GM20431 (cell line): ENCODE measurements at regions not wholly inside any gene's neighbourhood (a gene's known extent, or its start where the extent isn't known, plus 50 kb on each side); places are given as distances from the start of the nearest gene placed in this dataset.

Source experiments
- in situ Hi-C: fragments of 300-500 bp; cut with MseI, MboI; formaldehyde crosslinking; loops from one replicate; pipeline ENCODE4 v1.15.0; 2020; ENCODE audit warnings: low sequenced_read_pairs; ENCODE audit not compliant: unreplicated experiment

DNA sequence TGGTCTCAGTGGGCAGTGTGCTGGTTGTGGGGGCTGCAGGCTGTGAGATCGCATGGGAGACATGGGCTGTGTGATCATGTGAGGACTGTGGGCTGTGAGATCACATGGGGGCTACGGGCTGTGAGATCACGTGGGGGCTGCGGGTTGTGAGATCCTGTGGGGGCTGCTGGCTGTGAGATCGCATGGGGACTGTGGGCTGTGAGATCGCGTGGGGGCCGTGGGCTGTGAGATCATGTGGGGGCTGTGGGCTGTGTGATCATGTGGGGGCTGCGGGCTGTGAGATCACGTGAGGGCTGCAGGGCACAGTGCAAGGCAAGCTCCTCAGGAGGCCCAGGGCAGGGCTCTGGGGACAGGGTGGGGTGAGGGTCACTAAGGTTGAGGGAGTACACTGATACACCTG lies 140.5 kb upstream of the CST7 start:
- in situ Hi-C loops: no loop called here

DNA sequence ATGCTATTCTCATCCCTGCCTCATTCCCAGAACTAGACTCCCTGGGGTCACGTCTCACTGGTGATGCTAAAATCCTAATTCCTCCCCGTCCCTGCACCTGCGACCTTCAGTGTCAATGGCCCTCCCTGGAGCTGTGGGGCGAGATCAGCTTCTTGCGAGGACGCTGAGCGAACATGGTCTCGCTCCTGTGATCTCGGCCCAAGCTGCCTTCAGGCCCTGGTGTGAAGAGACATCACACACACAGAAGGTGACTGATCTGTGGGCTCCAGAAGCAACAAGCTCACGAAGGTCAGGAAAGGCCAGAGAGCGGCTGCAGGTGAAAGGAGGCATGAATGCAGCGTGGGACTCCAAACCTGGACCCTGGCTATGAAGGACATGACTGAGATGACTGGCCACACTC lies 139.5 kb upstream of the CST7 start:
- in situ Hi-C loops: no loop called here

GRCh38 chr20:24810676-24811407 lies 138.2 kb upstream of the CST7 start:
- in situ Hi-C loops: no loop called here

DNA sequence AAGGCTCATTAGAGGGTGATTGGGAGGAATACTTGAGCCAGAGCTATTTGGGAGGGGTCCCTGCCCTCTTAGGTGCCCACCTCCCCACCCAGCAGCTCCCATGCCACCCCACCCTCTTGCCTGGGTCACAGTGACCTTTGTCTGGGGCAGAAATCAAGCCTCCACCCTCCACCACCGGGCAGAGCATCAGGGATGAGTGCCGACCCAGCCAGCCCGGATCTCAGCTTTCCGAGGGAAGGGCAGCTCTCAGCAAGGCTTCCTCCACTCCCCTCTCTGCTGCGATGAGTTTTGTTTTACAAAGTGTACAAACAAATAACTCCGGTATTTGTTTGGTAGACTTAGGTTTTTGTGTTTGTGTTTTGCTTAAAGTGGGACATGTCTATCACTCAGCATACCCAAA lies 136.7 kb upstream of the CST7 start:
- in situ Hi-C loops: no loop called here

DNA sequence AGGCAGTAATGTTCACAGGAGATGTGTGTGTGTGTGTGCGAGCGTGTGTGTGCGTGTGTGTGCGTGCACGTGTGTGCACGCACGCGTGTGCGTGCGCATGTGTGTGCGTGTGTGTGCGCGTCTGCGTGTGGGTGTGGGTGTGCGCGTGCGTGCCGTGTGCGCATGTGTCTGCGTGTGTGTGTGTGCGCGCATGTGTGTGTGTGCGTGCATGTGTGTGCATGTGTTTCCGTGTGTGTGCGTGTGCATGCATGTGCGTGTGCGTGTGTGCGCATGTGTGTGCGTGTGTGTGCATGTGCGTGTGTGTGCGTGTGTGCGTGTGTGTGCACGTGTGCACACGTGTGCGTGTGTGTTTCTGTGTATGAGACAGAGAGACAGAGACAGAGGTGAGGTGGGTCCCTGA lies 136.0 kb upstream of the CST7 start:
- in situ Hi-C loops: no loop called here

DNA sequence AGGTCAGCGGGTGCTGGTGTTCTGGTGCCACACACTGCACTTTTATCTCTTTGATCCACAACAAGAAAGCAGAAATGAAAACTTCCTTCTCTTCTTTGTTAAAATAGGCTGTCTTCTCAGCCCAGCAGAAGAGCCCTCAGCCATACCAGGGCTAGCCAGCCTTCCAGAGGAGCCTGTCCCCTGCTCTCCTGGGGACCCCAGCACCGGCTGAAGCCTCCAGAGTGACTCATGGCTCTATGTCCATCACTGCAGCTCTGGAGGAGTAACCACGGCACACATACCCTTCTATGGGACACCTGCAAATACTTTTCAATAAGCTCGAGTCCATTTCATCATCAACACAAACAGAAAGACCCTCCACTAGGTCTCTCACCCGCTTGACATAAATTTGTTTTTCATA lies 135.6 kb upstream of the CST7 start:
- in situ Hi-C loops: no loop called here

- in situ Hi-C loops: no loop called here
Measured at GRCh38 chr20:24813936-24814335, 135.1 kb upstream of the CST7 start.

DNA sequence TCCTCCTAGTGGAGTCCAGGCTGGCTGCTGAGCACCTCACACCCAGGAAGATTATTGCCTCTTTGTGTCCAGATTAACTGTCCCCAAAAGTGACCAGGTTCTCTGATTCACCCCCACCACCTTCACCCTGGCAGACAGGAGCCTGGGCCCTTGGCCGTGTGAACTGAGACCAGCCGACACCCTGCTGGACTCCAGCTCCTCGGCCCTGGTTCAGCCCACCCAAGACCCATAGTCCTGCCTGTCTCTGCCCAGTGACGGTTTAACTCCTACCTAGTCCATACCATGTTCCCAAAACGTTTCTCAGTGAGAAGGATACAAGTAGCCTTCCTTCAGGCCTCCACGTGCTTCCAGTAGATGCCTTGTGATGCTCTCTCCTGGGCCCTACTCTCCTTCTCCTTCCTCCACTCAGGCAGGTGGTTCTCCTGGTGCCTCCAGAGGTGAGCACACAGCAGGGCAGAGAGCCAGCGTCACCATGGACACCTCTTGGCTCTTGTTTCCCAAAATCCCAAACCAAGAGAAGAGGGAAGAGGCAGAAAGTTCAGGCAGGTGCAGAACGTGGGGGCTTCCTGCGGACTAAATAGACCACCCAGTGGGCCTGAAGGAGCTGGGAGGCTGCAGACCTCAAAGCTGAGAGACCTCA lies 134.4 kb upstream of the CST7 start:
- in situ Hi-C loops: no loop called here

GRCh38 chr20:24815196-24815815 lies 133.8 kb upstream of the CST7 start:
- in situ Hi-C loops: no loop called here

DNA sequence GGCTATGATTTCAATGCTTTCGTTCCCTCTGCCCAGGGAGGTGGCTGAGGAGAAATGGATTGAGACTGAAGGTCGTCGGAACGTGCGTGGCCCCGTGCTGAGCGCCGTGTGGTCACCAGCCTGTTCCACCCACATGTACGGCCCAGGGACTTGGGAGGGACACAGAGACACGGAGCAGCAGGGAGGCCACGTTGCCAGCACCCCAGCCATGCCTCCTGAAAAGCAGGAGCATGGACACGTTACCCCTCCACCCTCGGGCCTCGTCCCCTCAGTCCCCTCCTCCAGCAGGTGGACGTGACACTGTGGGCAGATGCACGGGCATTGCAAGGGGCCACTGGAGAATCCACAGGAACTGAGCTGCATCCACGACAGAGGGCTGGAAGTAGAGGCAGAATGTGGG lies 133.1 kb upstream of the CST7 start:
- in situ Hi-C loops: no loop called here

DNA sequence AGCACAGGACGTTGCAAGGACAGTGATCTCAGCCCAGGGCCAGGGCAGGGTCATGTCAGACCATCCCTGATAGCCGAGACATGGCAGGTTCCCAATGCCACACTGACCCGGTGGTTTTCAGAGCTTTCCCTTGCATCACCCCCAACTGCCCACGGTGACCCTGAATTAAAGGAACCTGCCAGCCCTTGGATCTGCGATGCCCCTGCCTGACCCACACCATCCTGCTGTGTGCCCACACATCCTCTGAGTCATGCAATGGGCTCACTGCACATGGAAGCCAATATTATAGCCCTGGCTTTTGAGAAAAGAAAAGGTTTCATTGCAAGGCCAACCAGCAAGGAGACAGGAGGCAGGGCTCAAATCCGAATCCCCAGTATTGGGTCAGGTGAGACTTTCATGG lies 132.6 kb upstream of the CST7 start:
- in situ Hi-C loops: no loop called here

GRCh38 chr20:24816907-24817306 lies 132.2 kb upstream of the CST7 start:
- in situ Hi-C loops: no loop called here

GRCh38 chr20:24817351-24817750 lies 131.7 kb upstream of the CST7 start:
- in situ Hi-C loops: no loop called here

GRCh38 chr20:24818056-24818455 lies 131.0 kb upstream of the CST7 start:
- in situ Hi-C loops: no loop called here

- in situ Hi-C loops: no loop called here
Measured at GRCh38 chr20:24819331-24819965, 129.6 kb upstream of the CST7 start.

DNA sequence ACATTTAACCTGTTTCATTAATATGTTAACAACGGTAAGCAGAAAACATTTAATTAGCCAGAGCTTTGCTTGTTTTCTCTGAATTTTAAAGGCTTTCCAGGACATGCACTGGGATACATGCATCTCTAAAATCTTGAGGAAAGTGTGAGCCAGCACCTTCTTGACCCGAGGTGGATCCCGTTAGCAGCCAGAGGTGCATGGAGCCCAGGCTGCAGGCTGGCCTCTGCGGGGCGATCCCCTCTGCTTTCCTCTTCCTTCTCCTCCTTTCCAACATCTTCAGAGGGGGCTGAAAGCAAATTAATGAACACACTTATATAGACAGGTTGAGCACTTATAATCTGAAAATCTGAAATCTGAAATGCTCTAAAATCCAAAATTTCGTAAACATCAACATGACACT lies 128.7 kb upstream of the CST7 start:
- in situ Hi-C loops: no loop called here

GRCh38 chr20:24821391-24821790 lies 127.7 kb upstream of the CST7 start:
- in situ Hi-C loops: no loop called here

DNA sequence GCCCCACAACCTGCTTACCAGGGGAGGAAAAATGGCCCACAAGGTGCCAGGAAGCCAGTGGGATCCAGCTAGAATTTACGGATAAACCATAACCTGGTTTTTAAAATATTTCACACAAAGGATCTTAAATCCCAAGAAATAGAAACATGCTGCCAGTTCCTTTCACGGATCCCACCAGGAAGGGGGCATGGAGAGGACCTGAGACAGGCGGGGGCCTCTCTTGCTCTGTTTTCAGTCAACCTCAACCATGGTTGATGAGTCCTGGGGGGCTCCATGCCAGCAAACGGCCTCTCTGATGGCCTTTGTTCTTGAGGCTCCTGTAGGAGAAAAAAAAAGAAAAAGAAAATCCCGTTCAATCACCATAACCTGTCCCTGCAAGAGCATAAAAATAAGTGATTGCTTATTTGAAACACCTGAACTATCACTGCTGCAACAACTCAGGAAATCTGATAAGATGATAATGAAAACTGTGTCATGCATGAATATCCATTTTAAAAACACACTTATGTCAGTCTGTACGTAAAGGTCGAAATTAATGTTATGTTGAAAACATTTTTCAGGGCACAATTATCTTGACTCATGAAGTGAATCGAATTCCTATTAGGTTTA lies 125.8 kb upstream of the CST7 start:
- in situ Hi-C loops: no loop called here

DNA sequence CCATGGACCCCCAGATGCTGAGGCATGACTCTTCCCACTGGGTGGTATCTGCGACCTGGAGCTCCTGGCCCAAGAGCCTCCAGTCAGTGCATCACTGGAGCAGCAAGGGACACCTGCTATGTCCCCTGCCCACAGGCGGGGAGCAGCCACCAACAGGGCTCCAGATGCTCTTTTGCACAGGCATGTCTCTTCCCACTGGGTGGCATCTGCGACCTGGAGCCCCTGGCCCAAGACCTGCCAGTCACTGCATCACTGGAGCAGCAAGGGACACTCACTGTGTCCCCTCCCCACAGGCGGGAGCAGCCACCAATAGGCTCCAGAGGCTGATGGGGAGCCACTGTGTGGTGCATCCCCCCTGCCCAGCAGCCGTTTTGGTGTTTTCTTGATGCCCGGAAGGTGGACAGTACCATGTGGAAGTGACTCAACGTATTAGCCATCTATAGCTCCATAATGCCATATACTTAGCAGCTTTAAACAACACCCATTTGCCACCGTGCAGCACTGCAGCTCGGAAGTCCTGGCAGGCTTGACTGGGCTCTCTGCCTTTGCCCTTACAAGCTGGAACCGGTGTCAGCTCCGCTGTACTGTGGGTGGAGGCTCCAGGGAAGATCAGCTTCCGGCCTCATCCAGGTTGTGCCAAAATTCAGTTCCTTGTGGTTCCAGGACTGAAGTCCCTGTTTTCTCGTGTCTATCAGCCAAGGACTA lies 124.9 kb upstream of the CST7 start:
- in situ Hi-C loops: no loop called here

- in situ Hi-C loops: no loop called here
Measured at GRCh38 chr20:24825591-24825990, 123.5 kb upstream of the CST7 start.
